ENCODE measurements at regions not wholly inside any gene's neighbourhood (a gene's known extent, or its start where the extent isn't known, plus 50 kb on each side); places are given as distances from the start of the nearest gene placed in this dataset.

GRCh38 chr12:90899456-90900182, 55.4 kb downstream of the CCER1 start:
- DNase-seq, result no peak

DNA sequence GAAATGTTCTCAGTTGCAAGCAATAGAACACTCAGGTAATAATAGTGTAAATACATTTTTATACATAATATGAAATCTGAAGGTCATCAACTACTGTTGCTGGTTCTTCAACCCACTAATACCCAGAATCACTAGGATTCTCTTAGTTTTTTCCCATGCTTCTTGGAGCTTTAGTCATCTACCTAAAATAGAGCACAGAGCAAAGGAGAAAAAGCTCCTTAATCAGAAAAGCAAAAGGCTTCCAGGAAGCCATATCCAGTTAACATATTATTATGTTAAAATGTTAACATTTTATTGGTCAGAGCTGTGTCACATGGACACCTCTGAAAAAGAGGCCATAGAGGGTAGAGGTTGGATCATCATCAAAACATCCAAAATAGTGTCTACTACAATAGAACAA, 57.0 kb downstream of the CCER1 start:
- DNase-seq, result no peak

DNA sequence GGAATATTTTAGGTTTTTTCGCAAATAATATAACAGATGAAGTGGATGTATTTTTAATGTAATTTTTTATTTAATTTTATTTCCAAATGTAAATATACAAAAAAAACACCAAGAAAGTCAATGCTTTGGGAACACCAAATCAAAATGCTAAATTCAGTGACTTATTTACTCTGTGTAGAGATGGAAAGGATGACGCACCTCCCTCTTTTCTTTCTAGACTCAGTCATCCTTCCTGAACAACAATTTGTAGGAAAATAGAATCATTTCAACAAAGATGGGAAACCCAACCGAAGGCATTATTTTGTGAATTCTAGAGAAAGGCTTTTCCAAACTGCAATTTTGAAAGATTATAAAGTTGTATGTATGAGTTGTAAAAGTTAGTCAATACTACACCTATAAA, 57.7 kb downstream of the CCER1 start:
- DNase-seq, result no peak

- DNase-seq, result no peak
These were observed 58.2 kb downstream of the CCER1 start for GRCh38 chr12:90896821-90897220.

GRCh38 chr12:90896164-90896563, 58.8 kb downstream of the CCER1 start:
- DNase-seq, result no peak

- no peak for DNase-seq
These were observed 66.7 kb downstream of the CCER1 start for GRCh38 chr12:90888316-90888715.

DNA sequence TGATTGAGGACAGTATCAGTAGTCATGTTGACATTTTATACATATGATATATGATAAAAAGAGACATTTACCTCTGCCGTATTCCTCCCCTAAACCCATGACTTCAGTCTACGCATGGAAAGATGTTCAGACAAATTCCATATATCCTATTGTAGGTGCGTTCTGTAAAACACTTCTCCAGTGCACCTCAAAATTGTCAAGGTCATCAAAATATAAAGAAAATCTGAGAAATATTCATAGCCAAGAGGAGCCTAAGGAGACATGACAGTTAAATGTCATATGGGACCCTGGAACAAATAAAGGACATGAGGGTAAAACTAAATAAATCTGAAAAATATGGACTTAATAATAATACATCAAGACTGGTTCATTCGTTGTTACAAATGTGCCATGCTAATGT, 71.5 kb downstream of the CCER1 start:
- no peak for DNase-seq

DNA sequence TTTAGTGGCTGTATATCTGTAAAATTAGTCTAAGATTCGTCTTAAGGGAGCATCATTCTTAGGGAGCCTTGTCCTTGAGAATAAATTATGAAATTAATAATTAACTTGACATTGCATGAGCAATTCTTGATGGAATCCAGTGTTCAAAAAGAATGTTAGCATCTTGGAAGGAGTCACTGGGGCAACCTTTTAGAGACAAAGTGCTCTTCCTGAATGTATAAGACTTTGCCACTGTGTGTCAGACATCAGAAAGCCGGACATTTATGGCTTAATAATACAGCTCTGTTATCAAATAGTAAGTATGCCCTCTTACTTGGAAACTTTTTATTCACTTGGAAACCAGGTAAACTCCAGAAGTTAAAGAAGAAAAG, 83.3 kb downstream of the CCER1 start:
- DNase-seq, result no peak

- no peak for DNase-seq
These were observed 83.8 kb downstream of the CCER1 start for GRCh38 chr12:90870971-90871725.

- DNase-seq, result no peak
These were observed 86.3 kb downstream of the CCER1 start for GRCh38 chr12:90868626-90869025.

DNA sequence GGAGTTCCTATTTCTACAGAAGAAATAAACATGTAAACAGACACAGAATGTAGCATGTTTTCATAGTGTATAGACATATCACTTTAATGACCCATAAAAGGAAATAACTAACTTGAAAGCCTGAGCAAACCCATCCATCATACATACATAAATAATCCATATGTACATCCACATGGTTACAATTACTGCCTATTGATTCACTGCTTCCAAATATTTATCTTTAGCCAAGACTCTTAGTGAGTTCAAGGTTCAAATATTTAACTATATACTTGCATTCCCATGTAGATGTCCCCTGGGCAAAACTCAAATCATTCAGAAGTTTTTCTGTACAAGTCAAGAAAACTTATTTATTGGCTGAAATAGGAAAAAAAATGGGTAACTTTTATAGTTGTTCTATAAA, 95.4 kb downstream of the CCER1 start:
- no peak for DNase-seq

DNA sequence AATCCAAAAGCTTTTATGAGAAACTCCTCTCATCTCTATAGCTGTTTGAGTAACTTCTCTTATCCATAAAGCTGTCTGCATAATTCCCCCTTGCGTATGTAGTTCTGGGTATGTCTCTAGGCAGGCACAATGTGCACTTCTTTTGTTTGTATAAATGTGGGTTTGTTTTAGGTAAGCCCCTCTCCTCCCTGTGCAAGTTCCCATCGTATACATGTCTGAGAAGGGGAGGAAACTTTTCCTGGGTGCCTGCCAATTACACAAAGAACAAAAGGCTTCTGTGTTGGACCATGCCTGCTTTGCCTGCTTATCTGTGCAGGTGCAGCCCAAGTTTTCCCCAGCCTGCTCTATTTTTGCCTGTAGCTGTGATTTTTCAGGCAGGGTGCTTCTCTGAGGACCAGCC, 96.7 kb downstream of the CCER1 start:
- DNase-seq, result no peak

GRCh38 chr12:90855534-90855933, 99.4 kb downstream of the CCER1 start:
- DNase-seq, result no peak

- DNase-seq, result no peak
These were observed 100.8 kb downstream of the CCER1 start for GRCh38 chr12:90854136-90854689.

GRCh38 chr12:90851800-90852718, 102.9 kb downstream of the CCER1 start:
- DNase-seq, result no peak

DNA sequence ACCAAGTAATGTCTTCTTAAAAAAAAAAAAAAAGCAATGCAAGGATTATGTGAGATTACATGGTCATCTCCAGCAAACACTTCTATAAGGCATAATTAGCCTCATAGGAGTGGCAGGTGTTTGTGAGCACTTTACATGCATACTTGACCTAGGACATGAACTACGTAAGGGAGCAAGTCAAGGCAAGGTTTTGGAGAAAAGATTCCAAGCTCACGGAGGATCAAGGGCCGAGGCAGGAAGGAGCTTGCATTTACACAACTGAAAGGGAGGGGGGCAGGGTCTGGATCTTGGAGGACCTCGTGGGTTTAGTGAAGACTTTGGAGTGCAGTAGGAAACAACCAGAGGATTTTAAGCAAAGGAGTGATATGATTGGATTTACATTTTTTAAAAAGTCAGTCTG, 112.5 kb downstream of the CCER1 start:
- DNase-seq, result no peak

GRCh38 chr12:90841336-90841735, 113.6 kb downstream of the CCER1 start:
- DNase-seq, result no peak

DNA sequence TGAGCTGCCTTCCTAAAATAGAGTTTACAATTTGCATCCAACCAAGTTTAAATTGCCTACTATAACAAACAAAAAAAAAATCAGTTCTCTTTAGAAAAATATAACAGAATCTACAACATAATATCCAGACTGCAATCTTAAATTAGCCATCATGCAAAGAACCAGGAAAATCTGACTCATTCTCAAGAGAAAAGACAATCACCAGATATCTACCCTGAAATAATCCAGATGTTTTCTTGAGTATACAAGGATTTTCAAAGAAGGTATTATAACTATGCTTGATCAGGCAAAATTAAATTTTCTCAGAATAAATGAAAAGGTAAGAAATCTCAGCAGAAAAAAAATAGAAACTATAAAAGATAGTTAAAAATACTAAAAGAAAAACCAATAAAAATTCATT, 115.6 kb downstream of the CCER1 start:
- no peak for DNase-seq

DNA sequence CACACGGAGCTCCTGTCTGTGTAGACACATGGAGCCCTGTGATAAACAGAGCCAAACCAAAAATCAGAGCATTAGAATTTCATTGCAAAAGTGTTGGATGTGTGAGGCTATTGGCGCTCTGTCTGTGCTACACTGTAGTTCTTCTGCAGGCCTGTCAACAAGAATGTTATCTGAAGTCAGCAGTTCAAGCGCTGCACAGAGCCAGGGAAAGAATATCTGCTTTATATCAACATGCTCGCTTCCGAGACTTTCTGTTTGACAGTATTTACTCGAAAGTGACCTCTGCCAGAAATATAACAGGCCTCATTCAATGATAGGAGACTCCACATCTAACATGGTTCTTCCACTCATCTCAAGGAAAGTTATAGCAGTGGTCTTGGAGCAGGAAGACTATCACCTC, 118.3 kb downstream of the CCER1 start:
- no peak for DNase-seq

GRCh38 chr12:90833228-90833627, 121.7 kb downstream of the CCER1 start:
- DNase-seq, result no peak

- no peak for DNase-seq
These were observed 122.5 kb downstream of the CCER1 start for GRCh38 chr12:90832427-90832826.

- no peak for DNase-seq
These were observed 123.3 kb downstream of the CCER1 start for GRCh38 chr12:90831712-90832111.

- DNase-seq, result no peak
These were observed 125.9 kb downstream of the CCER1 start for GRCh38 chr12:90829044-90829443.

Measured in NCI-H187 treated with DMSO at 0.1 percent for 48 hours (cell line).